Upper lobe of left lung (tissue), 6 donors: ENCODE measurements at regions not wholly inside any gene's neighbourhood (a gene's known extent, or its start where the extent isn't known, plus 50 kb on each side); places are given as distances from the start of the nearest gene placed in this dataset.

Experiments
- ATAC-seq, 2 donors: fragments of 200-7000 bp; cut with Tn5 transposase; one replicate each; pipeline ENCODE4 v1.9.1; 2022; ENCODE audit warnings: mild to moderate bottlenecking in 2 of 2, moderate library complexity in 2 of 2; ENCODE audit not compliant: low FRiP score in 2 of 2
- DNase-seq, 2 donors: peaks; one replicate each; pipeline ENCODE4 v3.0.0-alpha.2; 2019 to 2020
- H3K27ac ChIP-seq, 4 donors: fragments of 200-600 bp; sonication (generic); one replicate each; pipeline ENCODE4 v1.5.1; 2016 to 2019
- H3K27me3 ChIP-seq, 4 donors: fragments of 200-600 bp; sonication (generic); one replicate each; pipeline ENCODE4 v1.5.1; 2017 to 2019
- H3K36me3 ChIP-seq, 4 donors: fragments of 200-600 bp; sonication (generic); one replicate each; pipeline ENCODE4 v1.5.1; 2016 to 2019
- H3K4me1 ChIP-seq, 4 donors: fragments of 200-600 bp; sonication (generic); one replicate each; pipeline ENCODE4 v1.5.1; 2018 to 2019
- H3K4me3 ChIP-seq, 4 donors: fragments of 200-600 bp; sonication (generic); one replicate each; pipeline ENCODE4 v1.5.1; 2017 to 2019; ENCODE audit warnings: mild to moderate bottlenecking in 2 of 4, moderate library complexity in 1 of 4
- H3K9me3 ChIP-seq, 4 donors: fragments of 200-600 bp; sonication (generic); one replicate each; pipeline ENCODE4 v1.5.1; 2018 to 2019
- EP300 ChIP-seq, 4 donors: sonication (generic); formaldehyde crosslinking; IDR thresholded peaks; one replicate each; pipeline ENCODE4 v1.5.1; 2017; ENCODE audit warnings: antibody characterized with exemption in 4 of 4, control low read depth in 2 of 4
- POLR2A ChIP-seq, 4 donors: fragments of 450-650 bp; IDR thresholded peaks; one replicate each; pipeline ENCODE4 v1.5.1; 2016 to 2017; ENCODE audit warnings: antibody characterized with exemption in 4 of 4, mild to moderate bottlenecking in 2 of 4
- POLR2AphosphoS5 ChIP-seq, 2 donors: sonication (generic); formaldehyde crosslinking; IDR thresholded peaks; one replicate each; pipeline ENCODE4 v1.5.1; 2017; ENCODE audit warnings: antibody characterized with exemption in 2 of 2
- WGBS, 2 donors: methylation state at CpG; one replicate each; pipeline ENCODE4 v1.1.5; 2017 to 2018; 5-methylcytosine and 5-hydroxymethylcytosine counted together
- TF ChIP-seq, protein P1 (sequence below), 6 experiments: fragments of 450-650 bp in 4 of 6; fragments of 200-600 bp in 2 of 6; sonication (generic) in 2 of 6; IDR thresholded peaks; one replicate each; pipeline ENCODE4 v1.5.1; 2016 to 2019; ENCODE audit warnings: antibody characterized with exemption in 6 of 6
- donor health status: DM: no; HTN: no; CAD: no; lungs with moderate emphysema.
- donor health status: DM: no; HTN: yes; CAD: no; lungs with severe emphysema.

DNA sequence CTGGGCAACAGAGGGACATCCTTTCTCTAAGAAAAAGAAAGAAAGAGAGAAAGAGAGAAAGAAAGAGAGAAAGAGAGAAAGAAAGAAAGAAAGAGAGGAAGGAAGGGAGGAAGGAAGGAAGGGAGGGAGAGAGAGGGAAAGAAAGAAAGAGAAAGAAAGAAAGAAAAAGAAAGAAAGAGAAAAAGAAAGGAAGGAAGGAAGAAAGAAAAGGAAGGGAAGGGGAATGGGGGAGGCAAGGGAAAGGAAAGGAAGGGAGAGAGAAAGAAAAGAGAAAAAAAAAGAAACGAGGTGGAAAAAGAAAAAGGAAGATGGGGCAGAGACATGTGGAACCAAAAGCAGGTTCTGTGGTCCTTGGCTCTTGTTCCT, 82.9 kb upstream of the SMNDC1 start:
- Histone ChIP-seq H3K36me3 (no peaks in the 10 kb centered on the region), H3K4me3 (no peak overlapping the region), H3K27ac (no peak overlapping the region), H3K27me3 (no peaks in the 10 kb centered on the region), H3K4me1 (peaks cover 7 to 12% (median 10%) of the 10 kb centered on the region in 4 donors), H3K9me3 (no peaks in the 10 kb centered on the region)
- TF ChIP-seq EP300 (IDR thresholded peaks at IDR 0.05) (no peak), POLR2AphosphoS5 (IDR thresholded peaks at IDR 0.05) (no peak), POLR2A (IDR thresholded peaks at IDR 0.05) (no peak)
- TF ChIP-seq, protein P1, sequence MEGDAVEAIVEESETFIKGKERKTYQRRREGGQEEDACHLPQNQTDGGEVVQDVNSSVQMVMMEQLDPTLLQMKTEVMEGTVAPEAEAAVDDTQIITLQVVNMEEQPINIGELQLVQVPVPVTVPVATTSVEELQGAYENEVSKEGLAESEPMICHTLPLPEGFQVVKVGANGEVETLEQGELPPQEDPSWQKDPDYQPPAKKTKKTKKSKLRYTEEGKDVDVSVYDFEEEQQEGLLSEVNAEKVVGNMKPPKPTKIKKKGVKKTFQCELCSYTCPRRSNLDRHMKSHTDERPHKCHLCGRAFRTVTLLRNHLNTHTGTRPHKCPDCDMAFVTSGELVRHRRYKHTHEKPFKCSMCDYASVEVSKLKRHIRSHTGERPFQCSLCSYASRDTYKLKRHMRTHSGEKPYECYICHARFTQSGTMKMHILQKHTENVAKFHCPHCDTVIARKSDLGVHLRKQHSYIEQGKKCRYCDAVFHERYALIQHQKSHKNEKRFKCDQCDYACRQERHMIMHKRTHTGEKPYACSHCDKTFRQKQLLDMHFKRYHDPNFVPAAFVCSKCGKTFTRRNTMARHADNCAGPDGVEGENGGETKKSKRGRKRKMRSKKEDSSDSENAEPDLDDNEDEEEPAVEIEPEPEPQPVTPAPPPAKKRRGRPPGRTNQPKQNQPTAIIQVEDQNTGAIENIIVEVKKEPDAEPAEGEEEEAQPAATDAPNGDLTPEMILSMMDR (IDR thresholded peaks at IDR 0.05), result no peak
- ATAC-seq, result no peak
- 22 to 45% methylated on average over 1 of the region's 1 CpG for WGBS, 2 donors
- DNase-seq, result no peak

DNA sequence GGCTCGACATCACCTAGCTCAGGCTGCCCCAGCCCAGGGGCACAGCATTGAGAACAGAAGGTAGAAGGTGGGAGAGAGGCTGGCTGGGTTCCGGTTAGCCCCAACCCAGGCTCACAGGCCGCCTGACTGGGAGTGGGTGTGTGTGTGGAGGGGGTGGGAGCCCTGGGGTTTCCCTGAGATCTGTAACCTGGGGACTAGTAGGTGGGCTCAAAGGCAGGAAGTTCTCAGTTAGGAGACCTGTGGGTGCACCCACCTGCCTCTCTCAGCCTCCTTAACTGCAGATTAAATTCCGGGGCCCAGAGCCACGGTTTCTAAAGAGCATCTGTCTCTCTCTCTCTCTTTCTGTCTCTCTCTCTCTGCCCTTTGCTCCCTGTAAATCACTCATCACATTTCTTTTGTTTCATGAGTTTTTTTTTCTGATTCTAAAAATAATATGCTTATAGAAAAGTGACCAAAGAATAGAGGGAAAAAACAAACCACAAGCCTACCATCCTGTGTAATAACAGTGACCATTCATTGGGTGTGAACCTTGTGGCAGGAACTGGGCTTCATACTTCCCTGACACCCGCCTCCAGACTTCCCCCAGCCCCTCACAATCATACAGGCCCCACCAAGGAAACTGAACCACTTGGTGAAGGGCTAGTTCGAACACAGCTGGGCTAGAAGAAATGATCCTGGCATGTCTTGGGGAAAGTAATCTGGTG, 83.4 kb upstream of the SMNDC1 start:
- no peaks in the 10 kb centered on the region for H3K27me3 ChIP-seq
- TF ChIP-seq EP300 (IDR thresholded peaks at IDR 0.05) (no peak), POLR2A (IDR thresholded peaks at IDR 0.05) (no peak), POLR2AphosphoS5 (IDR thresholded peaks at IDR 0.05) (no peak)
- TF ChIP-seq, protein P1 (IDR thresholded peaks at IDR 0.05), result no peak
- H3K36me3 ChIP-seq, result no peaks in the 10 kb centered on the region
- 48 to 55% methylated on average over 7 of the region's 7 CpGs for WGBS, 2 donors
- DNase-seq (no peak), ATAC-seq (no peak)
- H3K4me1 ChIP-seq, result peaks cover 12 to 17% (median 16%) of the 10 kb centered on the region in 4 donors
- H3K9me3 ChIP-seq, result no peaks in the 10 kb centered on the region
- H3K4me3 ChIP-seq, result no peak overlapping the region
- H3K27ac ChIP-seq, result peak overlapping the region in 1 of 4 donors; percentile 22

DNA sequence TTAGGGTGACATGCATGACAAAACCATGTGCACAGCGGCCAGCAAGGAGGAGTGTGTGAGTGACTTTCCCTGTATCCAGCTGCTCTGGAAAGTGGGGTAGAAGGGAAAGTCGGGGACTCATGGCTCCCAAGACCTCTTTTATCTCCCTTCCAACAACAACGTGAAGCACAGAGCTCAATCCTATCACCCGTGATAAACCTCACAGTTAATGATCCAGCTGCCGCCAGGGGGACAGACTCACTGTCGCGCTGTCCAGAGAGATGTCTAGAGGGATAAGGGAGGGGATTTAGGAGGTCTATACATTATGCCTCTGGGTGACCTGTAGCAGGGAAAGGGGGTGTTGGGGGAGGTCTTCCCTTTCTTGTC, 84.0 kb upstream of the SMNDC1 start:
- H3K27me3 ChIP-seq, result no peaks in the 10 kb centered on the region
- no peaks in the 10 kb centered on the region for H3K36me3 ChIP-seq
- peak in 1 of 2 donors; percentile 36 for ATAC-seq
- WGBS, 2 donors, result 63 to 73% methylated on average over 7 of the region's 7 CpGs
- no peak overlapping the region for H3K4me3 ChIP-seq
- peaks cover 13 to 20% (median 17%) of the 10 kb centered on the region in 4 donors for H3K4me1 ChIP-seq
- TF ChIP-seq EP300 (IDR thresholded peaks at IDR 0.05), result no peak
- DNase-seq, result no peak
- no peak overlapping the region for H3K27ac ChIP-seq
- H3K9me3 ChIP-seq, result no peaks in the 10 kb centered on the region

DNA sequence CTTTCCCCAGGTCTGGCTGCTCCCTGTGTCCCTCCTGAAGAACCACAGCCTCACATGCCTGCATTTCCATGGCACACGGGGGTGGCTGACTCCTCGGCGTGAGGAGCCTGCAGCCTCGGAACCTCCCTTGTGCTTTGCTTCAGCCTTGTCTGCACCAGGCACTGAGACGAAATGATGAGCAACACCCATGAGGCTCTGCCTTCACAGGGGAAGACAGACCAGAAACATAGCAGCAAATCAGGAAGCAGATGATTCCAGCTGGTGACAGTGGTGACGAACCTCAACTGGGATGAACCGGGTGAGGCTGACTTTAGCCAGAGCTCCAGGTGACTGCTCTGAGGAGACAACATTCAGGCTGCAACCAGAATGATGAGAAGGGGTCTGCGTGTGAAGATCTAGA, 84.5 kb upstream of the SMNDC1 start:
- WGBS, 2 donors, result 62 to 78% methylated on average over 5 to 8 of the region's 8 CpGs
- DNase-seq (no peak), ATAC-seq (no peak)
- H3K9me3 ChIP-seq, result no peaks in the 10 kb centered on the region
- H3K4me1 ChIP-seq, result peaks cover 13 to 20% (median 17%) of the 10 kb centered on the region in 4 donors
- no peaks in the 10 kb centered on the region for H3K27me3 ChIP-seq
- TF ChIP-seq POLR2A (IDR thresholded peaks at IDR 0.05) (no peak), POLR2AphosphoS5 (IDR thresholded peaks at IDR 0.05) (no peak), EP300 (IDR thresholded peaks at IDR 0.05) (no peak)
- TF ChIP-seq, protein P1 (IDR thresholded peaks at IDR 0.05), result no peak
- H3K27ac ChIP-seq, result no peak overlapping the region
- H3K36me3 ChIP-seq, result no peaks in the 10 kb centered on the region
- H3K4me3 ChIP-seq, result no peak overlapping the region

DNA sequence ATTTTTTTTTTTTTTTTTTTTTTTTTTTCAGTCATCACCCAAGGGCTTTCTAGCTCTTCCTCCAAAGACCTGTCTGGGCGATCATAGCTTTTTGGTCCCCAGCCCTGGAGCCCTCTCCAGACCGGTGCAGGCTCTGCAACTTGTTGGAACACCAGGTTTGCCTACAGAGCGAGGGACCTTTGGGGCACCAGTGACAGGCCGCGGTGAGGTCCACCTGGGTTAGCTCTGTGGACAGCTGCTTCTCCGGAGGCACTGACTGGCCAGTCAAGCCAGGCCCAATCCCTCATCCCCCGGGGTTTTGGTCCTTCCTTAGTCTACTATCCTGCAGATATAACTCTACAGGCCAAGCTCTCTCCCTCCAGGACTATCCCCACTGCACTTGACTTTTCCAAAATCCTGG, 86.8 kb upstream of the SMNDC1 start:
- TF ChIP-seq POLR2AphosphoS5 (IDR thresholded peaks at IDR 0.05), result no peak
- TF ChIP-seq, protein P1 (IDR thresholded peaks at IDR 0.05), result no peak
- TF ChIP-seq POLR2A (IDR thresholded peaks at IDR 0.05), result no peak
- TF ChIP-seq EP300 (IDR thresholded peaks at IDR 0.05), result no peak
- H3K9me3 ChIP-seq, result no peaks in the 10 kb centered on the region
- H3K36me3 ChIP-seq, result no peaks in the 10 kb centered on the region
- H3K4me3 ChIP-seq, result no peak overlapping the region
- H3K27ac ChIP-seq, result no peak overlapping the region
- 91 to 97% methylated on average over 4 to 7 of the region's 7 CpGs for WGBS, 2 donors
- no peaks in the 10 kb centered on the region for H3K27me3 ChIP-seq
- no peak for DNase-seq
- no peak for ATAC-seq
- H3K4me1 ChIP-seq, result peaks cover 20 to 25% (median 23%) of the 10 kb centered on the region in 4 donors
